Pancreas (tissue), 10 donors: ENCODE measurements at regions not wholly inside any gene's neighbourhood (a gene's known extent, or its start where the extent isn't known, plus 50 kb on each side); places are given as distances from the start of the nearest gene placed in this dataset.
A peak's percentile ranks its signal among the peaks of the same experiment; 100 is the strongest.

ENCODE experiments used
- ATAC-seq, 4 donors: fragments of 200-7000 bp; cut with Tn5 transposase; one replicate each; pipeline versions ENCODE4 v1.8.0 to v1.9.1; 2020; ENCODE audit warnings: mild to moderate bottlenecking in 4 of 4, moderate library complexity in 4 of 4
- DNase-seq, 6 donors: peaks; one replicate each; pipeline ENCODE4 v3.0.0-alpha.2; 2020
- FAIRE-seq: peaks from 2 replicates; lab custom pipeline; 2012; peaks lifted over from hg19 to GRCh38; lab: Jason Lieb, UNC
- H3K27ac ChIP-seq, 4 donors: fragments of 200-600 bp; sonication (generic); 1 replicate in 3 of 4; 2 replicates in 1 of 4; pipeline versions ENCODE4 v1.5.0 to v1.8.0; 2020
- H3K27me3 ChIP-seq, 4 donors: fragments of 200-600 bp; one replicate each; pipeline ENCODE4 v1.8.0; 2021
- H3K36me3 ChIP-seq, 3 donors: fragments of 200-600 bp; sonication (generic) in 1 of 3; one replicate each; pipeline versions ENCODE4 v1.5.0 to v1.8.0; 2020 to 2021
- H3K4me1 ChIP-seq, 3 donors: fragments of 200-600 bp; one replicate each; pipeline ENCODE4 v1.8.0; 2021
- H3K4me3 ChIP-seq, 4 donors: fragments of 200-600 bp; sonication (generic) in 2 of 4; one replicate each; pipeline versions ENCODE4 v1.5.0 to v1.8.0; 2020 to 2021
- H3K9me3 ChIP-seq, 4 donors: fragments of 200-600 bp; one replicate each; pipeline ENCODE4 v1.8.0; 2021
- WGBS, 2 donors: extraction: QIAGEN DNeasy Blood & Tissue Kit; methylation state at CpG; one replicate each; pipeline ENCODE4 v1.1.7; 2013; 5-methylcytosine and 5-hydroxymethylcytosine counted together
- intact Hi-C, 3 donors: fragments of 100-400 bp; cut with DNase I; formaldehyde crosslinking; loops; one replicate each; pipeline versions ENCODE4 v1.11.1 to v1.14.2; 2022
- TF ChIP-seq, protein P1 (sequence below), 4 donors: fragments of 200-600 bp; sonication (generic) in 3 of 4; IDR thresholded peaks; one replicate each; pipeline versions ENCODE4 v1.5.0 to v1.8.0; 2021; ENCODE audit warnings: antibody characterized with exemption in 4 of 4
- donor health status: healthy with polysubstance abuse.
- donor health status: DM: no; HTN: no; CAD: no; lungs with moderate emphysema.
- donor health status: DM: no; HTN: no; CAD: no.
- donor health status: control.
- donor health status: control.
- donor health status: Bipolar disorder and iron deficiency.
- donor health status: DM: yes; HTN: yes; CAD: no.
- donor health status: DM: no; HTN: no; CAD: no.
- donor health status: DM: no; HTN: no; CAD: no.
- donor health status: DM: yes; HTN: yes; CAD: no.

GRCh38 chr7:52294942-52295341, 740.5 kb upstream of the POM121L12 start:
- Histone ChIP-seq H3K4me3 (no peak overlapping the region), H3K4me1 (no peaks in the 10 kb centered on the region), H3K9me3 (no peaks in the 10 kb centered on the region), H3K27ac (no peak overlapping the region), H3K36me3 (no peaks in the 10 kb centered on the region), H3K27me3 (no peaks in the 10 kb centered on the region)
- ATAC-seq (no peak), FAIRE-seq (no peak), DNase-seq (no peak)
- 70 to 81% methylated on average over 7 of the region's 7 CpGs for WGBS, 2 donors
- intact Hi-C loops, result no loop called here
- TF ChIP-seq, protein P1, sequence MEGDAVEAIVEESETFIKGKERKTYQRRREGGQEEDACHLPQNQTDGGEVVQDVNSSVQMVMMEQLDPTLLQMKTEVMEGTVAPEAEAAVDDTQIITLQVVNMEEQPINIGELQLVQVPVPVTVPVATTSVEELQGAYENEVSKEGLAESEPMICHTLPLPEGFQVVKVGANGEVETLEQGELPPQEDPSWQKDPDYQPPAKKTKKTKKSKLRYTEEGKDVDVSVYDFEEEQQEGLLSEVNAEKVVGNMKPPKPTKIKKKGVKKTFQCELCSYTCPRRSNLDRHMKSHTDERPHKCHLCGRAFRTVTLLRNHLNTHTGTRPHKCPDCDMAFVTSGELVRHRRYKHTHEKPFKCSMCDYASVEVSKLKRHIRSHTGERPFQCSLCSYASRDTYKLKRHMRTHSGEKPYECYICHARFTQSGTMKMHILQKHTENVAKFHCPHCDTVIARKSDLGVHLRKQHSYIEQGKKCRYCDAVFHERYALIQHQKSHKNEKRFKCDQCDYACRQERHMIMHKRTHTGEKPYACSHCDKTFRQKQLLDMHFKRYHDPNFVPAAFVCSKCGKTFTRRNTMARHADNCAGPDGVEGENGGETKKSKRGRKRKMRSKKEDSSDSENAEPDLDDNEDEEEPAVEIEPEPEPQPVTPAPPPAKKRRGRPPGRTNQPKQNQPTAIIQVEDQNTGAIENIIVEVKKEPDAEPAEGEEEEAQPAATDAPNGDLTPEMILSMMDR (IDR thresholded peaks at IDR 0.05), result no peak

DNA sequence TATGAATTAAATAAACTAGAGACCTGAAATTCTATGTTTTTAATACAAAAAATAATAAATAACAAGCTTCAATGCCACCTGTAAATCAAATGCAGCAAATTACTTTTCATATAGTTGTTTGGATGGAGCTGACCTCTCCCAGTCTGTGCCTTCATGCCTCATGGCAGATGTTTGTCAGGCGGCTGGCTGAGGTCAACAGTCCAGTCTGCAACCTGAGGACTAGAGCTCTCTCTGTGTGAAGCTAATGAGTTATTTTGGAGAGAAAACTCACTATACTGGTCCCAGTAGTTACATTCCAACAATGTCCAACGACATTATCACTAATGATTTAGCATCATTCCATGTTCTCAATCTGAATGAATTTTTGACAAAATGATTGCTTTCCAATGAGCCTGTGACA, 746.2 kb upstream of the POM121L12 start:
- intact Hi-C loops, result no loop called here
- no peaks in the 10 kb centered on the region for H3K9me3 ChIP-seq
- DNase-seq, result no peak
- H3K4me1 ChIP-seq, result no peaks in the 10 kb centered on the region
- no peak for FAIRE-seq
- no peaks in the 10 kb centered on the region for H3K36me3 ChIP-seq
- H3K27ac ChIP-seq, result no peak overlapping the region
- 33 to 36% methylated on average over 2 of the region's 2 CpGs for WGBS, 2 donors
- TF ChIP-seq, protein P1 (IDR thresholded peaks at IDR 0.05), result no peak
- H3K27me3 ChIP-seq, result no peaks in the 10 kb centered on the region
- no peak overlapping the region for H3K4me3 ChIP-seq
- ATAC-seq, result no peak

- WGBS, 2 donors, result 59 to 73% methylated on average over 1 of the region's 1 CpG
- no peaks in the 10 kb centered on the region for H3K9me3 ChIP-seq
- TF ChIP-seq, protein P1 (IDR thresholded peaks at IDR 0.05), result no peak
- no peak overlapping the region for H3K4me3 ChIP-seq
- H3K4me1 ChIP-seq, result no peaks in the 10 kb centered on the region
- H3K27ac ChIP-seq, result no peak overlapping the region
- ATAC-seq (no peak), DNase-seq (no peak), FAIRE-seq (peak; percentile 43)
- no peaks in the 10 kb centered on the region for H3K27me3 ChIP-seq
- intact Hi-C loops, result no loop called here
- no peaks in the 10 kb centered on the region for H3K36me3 ChIP-seq
These were observed 747.7 kb upstream of the POM121L12 start for GRCh38 chr7:52287698-52288097.

DNA sequence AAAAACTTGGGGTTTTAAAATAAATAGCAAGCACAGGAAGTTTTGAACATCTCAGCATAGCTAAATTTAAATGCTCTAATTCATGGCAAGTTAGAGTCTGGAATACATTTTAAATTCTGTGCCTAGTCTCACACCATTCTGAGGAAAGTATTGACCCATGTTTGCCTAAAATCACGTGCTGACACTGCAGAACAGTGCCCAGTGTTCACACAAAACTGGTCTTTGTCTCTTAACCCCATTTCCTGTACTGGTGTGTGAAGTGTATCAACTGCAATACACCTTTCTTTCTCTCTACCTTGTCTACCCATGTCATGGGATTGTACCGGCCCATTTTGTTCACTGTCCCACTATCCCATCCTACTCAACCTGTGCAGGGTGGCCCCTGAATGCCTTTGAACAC, 749.7 kb upstream of the POM121L12 start:
- Histone ChIP-seq H3K36me3 (no peaks in the 10 kb centered on the region), H3K4me3 (no peak overlapping the region), H3K9me3 (no peaks in the 10 kb centered on the region), H3K4me1 (no peaks in the 10 kb centered on the region), H3K27ac (no peak overlapping the region), H3K27me3 (no peaks in the 10 kb centered on the region)
- ATAC-seq (no peak), DNase-seq (no peak), FAIRE-seq (no peak)
- WGBS, 2 donors, result 19 to 21% methylated on average over 2 of the region's 2 CpGs
- TF ChIP-seq, protein P1 (IDR thresholded peaks at IDR 0.05), result no peak
- intact Hi-C loops, result no loop called here

- TF ChIP-seq, protein P1 (IDR thresholded peaks at IDR 0.05), result no peak
- WGBS, 2 donors, result 48 to 57% methylated on average over 3 of the region's 3 CpGs
- Histone ChIP-seq H3K4me3 (no peak overlapping the region), H3K36me3 (no peaks in the 10 kb centered on the region), H3K4me1 (no peaks in the 10 kb centered on the region), H3K9me3 (no peaks in the 10 kb centered on the region), H3K27ac (no peak overlapping the region), H3K27me3 (no peaks in the 10 kb centered on the region)
- intact Hi-C loops, result no loop called here
- no peak for FAIRE-seq
- no peak for ATAC-seq
- no peak for DNase-seq
These were observed 752.1 kb upstream of the POM121L12 start for GRCh38 chr7:52283335-52283734.
